NCI-H187 treated with DMSO at 0.1 percent for 48 hours (cell line): ENCODE measurements at regions not wholly inside any gene's neighbourhood (a gene's known extent, or its start where the extent isn't known, plus 50 kb on each side); places are given as distances from the start of the nearest gene placed in this dataset.
A peak's percentile ranks its signal among the peaks of the same experiment; 100 is the strongest.

ENCODE experiments used
- DNase-seq: peaks from one replicate; lab custom pipeline; 2025; lab: John Stamatoyannopoulos, UW

GRCh38 chr7:110569486-110570205 lies 521.3 kb upstream of the LRRN3 start:
- DNase-seq: no peak

GRCh38 chr7:110573862-110574528 lies 516.9 kb upstream of the LRRN3 start:
- no peak for DNase-seq

- DNase-seq: no peak
Observed at GRCh38 chr7:110587294-110587693, 503.6 kb upstream of the LRRN3 start.

- no peak for DNase-seq
Observed at GRCh38 chr7:110590415-110590814, 500.5 kb upstream of the LRRN3 start.

- no peak for DNase-seq
Observed at GRCh38 chr7:110591341-110591740, 499.6 kb upstream of the LRRN3 start.

GRCh38 chr7:110592557-110592956 lies 498.4 kb upstream of the LRRN3 start:
- no peak for DNase-seq

GRCh38 chr7:110593355-110593754 lies 497.6 kb upstream of the LRRN3 start:
- no peak for DNase-seq

- no peak for DNase-seq
Observed at GRCh38 chr7:110595694-110596093, 495.2 kb upstream of the LRRN3 start.

GRCh38 chr7:110600956-110601355 lies 490.0 kb upstream of the LRRN3 start:
- DNase-seq: peak; percentile 78

GRCh38 chr7:110601710-110602109 lies 489.2 kb upstream of the LRRN3 start:
- no peak for DNase-seq

GRCh38 chr7:110604206-110604605 lies 486.7 kb upstream of the LRRN3 start:
- DNase-seq: no peak

- DNase-seq: no peak
Observed at GRCh38 chr7:110604885-110605284, 486.0 kb upstream of the LRRN3 start.

GRCh38 chr7:110607050-110607857 lies 483.7 kb upstream of the LRRN3 start:
- no peak for DNase-seq

- DNase-seq: no peak
Observed at GRCh38 chr7:110609336-110609735, 481.6 kb upstream of the LRRN3 start.

GRCh38 chr7:110612680-110613079 lies 478.2 kb upstream of the LRRN3 start:
- DNase-seq: no peak
